ENCODE measurements at regions not wholly inside any gene's neighbourhood (a gene's known extent, or its start where the extent isn't known, plus 50 kb on each side); places are given as distances from the start of the nearest gene placed in this dataset.

- TF ChIP-seq, protein P1, sequence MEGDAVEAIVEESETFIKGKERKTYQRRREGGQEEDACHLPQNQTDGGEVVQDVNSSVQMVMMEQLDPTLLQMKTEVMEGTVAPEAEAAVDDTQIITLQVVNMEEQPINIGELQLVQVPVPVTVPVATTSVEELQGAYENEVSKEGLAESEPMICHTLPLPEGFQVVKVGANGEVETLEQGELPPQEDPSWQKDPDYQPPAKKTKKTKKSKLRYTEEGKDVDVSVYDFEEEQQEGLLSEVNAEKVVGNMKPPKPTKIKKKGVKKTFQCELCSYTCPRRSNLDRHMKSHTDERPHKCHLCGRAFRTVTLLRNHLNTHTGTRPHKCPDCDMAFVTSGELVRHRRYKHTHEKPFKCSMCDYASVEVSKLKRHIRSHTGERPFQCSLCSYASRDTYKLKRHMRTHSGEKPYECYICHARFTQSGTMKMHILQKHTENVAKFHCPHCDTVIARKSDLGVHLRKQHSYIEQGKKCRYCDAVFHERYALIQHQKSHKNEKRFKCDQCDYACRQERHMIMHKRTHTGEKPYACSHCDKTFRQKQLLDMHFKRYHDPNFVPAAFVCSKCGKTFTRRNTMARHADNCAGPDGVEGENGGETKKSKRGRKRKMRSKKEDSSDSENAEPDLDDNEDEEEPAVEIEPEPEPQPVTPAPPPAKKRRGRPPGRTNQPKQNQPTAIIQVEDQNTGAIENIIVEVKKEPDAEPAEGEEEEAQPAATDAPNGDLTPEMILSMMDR (IDR thresholded peaks at IDR 0.05), result no peak
Measured at GRCh38 chr5:3339798-3340115, 255.9 kb upstream of the IRX1 start.

DNA sequence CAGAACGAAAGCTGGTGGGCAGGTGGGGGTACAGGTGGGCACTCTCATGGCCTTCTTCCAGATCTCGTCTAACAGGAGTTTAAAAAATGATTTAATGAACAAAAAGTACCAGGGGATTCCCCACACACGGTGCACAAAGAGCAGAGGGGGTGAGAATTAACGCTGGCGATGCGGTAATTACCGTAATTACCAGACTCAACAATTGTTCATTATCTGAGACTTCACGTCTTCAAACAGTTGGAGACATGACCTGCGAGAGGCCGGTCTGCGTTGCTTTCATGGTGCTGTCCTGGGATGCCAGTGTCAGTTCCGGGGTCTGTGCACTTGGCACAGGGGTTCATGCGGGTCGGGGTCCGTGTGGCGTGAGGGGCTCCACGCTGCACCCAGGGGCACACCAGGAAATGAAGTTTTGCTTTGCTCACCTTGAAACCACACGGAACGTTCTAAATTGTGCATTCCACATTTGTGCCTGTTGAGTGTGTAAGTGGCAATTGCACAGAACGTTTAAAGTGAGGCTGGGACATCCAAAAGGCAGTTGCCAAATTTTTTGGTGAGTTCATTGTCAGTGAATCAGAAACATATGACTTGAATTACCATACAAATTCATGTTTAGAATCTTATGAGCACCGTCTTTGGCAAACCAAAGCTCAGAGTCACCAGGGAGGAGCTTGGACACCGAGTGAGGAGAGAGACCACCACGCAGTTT lies 256.4 kb upstream of the IRX1 start:
- TF ChIP-seq, protein P1 (IDR thresholded peaks at IDR 0.05), result no peak

DNA sequence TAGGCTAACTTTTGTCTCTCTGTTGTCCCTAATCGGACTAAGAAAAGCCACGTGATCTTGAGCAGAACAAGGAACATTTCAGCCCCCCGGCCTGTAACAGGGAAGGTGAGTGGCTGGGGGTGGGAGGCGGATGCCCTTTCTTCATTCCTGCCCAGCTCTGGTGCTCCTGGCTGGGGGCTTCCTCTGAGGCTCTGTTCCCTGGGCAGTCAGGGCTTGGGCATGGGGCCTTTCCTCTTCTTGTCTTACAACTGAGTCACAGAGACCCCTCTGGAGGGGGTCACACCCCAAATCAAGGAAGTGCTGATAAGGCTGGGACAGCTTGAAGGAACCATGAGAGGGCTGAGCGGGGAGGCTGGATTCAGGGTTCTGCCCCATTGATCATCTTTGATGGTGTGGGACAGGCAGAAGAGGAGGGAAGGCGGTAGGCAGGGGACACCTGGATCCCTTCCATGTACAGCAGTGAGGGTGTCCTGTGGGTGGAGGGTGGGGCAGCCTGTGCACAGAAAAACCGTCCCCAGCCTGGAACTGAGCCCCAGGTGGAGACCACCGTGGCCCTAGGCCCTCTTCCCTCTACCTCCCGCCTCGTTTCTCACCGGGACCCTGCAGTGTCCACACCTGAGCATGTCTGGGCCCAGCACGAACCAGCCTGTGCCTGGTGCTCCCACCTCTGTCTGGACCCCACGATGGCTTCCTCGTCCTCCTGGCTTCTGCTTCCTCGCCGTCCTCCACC lies 257.7 kb upstream of the IRX1 start:
- TF ChIP-seq, protein P1 (IDR thresholded peaks at IDR 0.05), result no peak

DNA sequence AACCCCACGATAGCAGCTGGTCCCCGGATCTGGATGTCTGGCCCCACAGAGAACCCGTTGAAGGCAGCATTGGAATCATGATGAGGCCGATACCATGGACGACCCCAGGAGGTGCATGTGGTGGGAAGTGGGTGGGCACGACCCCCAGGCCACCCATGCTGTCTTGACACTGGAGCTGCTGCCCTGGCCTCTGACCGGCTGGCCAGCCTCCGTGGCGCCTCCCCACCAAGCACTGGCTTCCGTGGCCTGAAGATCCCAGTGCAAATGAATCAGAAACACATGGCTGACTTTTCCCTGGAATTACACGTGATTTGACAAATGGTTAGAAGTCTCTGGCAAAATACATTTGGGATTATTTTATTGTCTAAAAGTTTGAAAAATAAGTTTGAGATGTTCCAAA lies 259.0 kb upstream of the IRX1 start:
- TF ChIP-seq, protein P1 (IDR thresholded peaks at IDR 0.05), result no peak

GRCh38 chr5:3335301-3335700 lies 260.3 kb upstream of the IRX1 start:
- TF ChIP-seq, protein P1 (IDR thresholded peaks at IDR 0.05), result no peak

GRCh38 chr5:3333836-3334235 lies 261.8 kb upstream of the IRX1 start:
- TF ChIP-seq, protein P1 (IDR thresholded peaks at IDR 0.05), result no peak

GRCh38 chr5:3333105-3333504 lies 262.5 kb upstream of the IRX1 start:
- TF ChIP-seq, protein P1 (IDR thresholded peaks at IDR 0.05), result no peak

All from LNCAP (cell line).